ENCODE measurements at regions not wholly inside any gene's neighbourhood (a gene's known extent, or its start where the extent isn't known, plus 50 kb on each side); places are given as distances from the start of the nearest gene placed in this dataset.

DNA sequence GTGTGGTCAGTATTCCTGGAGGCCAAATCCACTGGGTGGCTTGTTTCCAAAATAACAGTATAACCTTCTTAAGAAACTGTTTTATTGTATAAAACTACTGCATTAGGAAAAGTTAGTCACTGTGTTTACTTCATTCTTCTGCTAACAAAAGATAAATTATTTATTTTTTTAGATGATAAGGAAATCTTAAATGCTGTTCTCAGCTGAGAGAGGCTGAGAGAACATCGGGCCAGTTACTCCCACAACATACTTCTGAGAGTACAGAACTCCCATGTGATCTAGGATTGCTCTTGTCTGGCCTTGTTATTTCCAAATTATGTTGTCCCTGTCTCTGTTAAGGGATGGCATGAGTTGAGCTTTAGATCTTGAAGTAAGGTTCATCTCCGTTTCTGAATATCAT is 96.7 kb upstream of the CXADR start:
- TF ChIP-seq ZFX (IDR thresholded peaks at IDR 0.05) = no peak
- TF ChIP-seq CTCF (conservative IDR thresholded peaks at IDR 0.05) = no peak

All from C4-2B (cell line).